ENCODE measurements at regions not wholly inside any gene's neighbourhood (a gene's known extent, or its start where the extent isn't known, plus 50 kb on each side); places are given as distances from the start of the nearest gene placed in this dataset.

GRCh38 chr12:46533723-46534122, 161.2 kb upstream of the SLC38A2 start:
- no peaks in the 10 kb centered on the region for H3K36me3 Mint-ChIP-seq (ENCODE audit: unreplicated experiment)
- no peak overlapping the region for H3K4me3 Mint-ChIP-seq (ENCODE audit: unreplicated experiment)
- no peak for DNase-seq (ENCODE audit: extremely low spot score, unreplicated experiment)
- H3K27ac Mint-ChIP-seq (ENCODE audit: unreplicated experiment) = no peak overlapping the region
- TF ChIP-seq, protein P1, sequence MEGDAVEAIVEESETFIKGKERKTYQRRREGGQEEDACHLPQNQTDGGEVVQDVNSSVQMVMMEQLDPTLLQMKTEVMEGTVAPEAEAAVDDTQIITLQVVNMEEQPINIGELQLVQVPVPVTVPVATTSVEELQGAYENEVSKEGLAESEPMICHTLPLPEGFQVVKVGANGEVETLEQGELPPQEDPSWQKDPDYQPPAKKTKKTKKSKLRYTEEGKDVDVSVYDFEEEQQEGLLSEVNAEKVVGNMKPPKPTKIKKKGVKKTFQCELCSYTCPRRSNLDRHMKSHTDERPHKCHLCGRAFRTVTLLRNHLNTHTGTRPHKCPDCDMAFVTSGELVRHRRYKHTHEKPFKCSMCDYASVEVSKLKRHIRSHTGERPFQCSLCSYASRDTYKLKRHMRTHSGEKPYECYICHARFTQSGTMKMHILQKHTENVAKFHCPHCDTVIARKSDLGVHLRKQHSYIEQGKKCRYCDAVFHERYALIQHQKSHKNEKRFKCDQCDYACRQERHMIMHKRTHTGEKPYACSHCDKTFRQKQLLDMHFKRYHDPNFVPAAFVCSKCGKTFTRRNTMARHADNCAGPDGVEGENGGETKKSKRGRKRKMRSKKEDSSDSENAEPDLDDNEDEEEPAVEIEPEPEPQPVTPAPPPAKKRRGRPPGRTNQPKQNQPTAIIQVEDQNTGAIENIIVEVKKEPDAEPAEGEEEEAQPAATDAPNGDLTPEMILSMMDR (IDR thresholded peaks at IDR 0.05) = no peak
- H3K4me1 Mint-ChIP-seq (ENCODE audit: unreplicated experiment) = peaks cover 22% of the 10 kb centered on the region
- H3K27me3 Mint-ChIP-seq (ENCODE audit: unreplicated experiment) = no peaks in the 10 kb centered on the region
- H3K9me3 Mint-ChIP-seq (ENCODE audit: unreplicated experiment) = no peaks in the 10 kb centered on the region

- peaks cover 8% of the 10 kb centered on the region for H3K4me1 Mint-ChIP-seq (ENCODE audit: unreplicated experiment)
These were observed 159.2 kb upstream of the SLC38A2 start for GRCh38 chr12:46531804-46532203.

GRCh38 chr12:46531059-46531785, 158.6 kb upstream of the SLC38A2 start:
- Mint-ChIP-seq H3K9me3 (ENCODE audit: unreplicated experiment) (peaks cover 8% of the 10 kb centered on the region), H3K36me3 (ENCODE audit: unreplicated experiment) (peaks cover 9% of the 10 kb centered on the region), H3K4me1 (ENCODE audit: unreplicated experiment) (peaks cover 8% of the 10 kb centered on the region), H3K27ac (ENCODE audit: unreplicated experiment) (no peak overlapping the region), H3K27me3 (ENCODE audit: unreplicated experiment) (no peaks in the 10 kb centered on the region), H3K4me3 (ENCODE audit: unreplicated experiment) (no peak overlapping the region)
- TF ChIP-seq, protein P1 (IDR thresholded peaks at IDR 0.05) = no peak
- DNase-seq (ENCODE audit: extremely low spot score, unreplicated experiment) = no peak

More at GRCh38 chr12:46531804-46532203, 159.2 kb upstream of the SLC38A2 start:
- Mint-ChIP-seq H3K36me3 (ENCODE audit: unreplicated experiment) (peaks cover 9% of the 10 kb centered on the region), H3K27ac (ENCODE audit: unreplicated experiment) (no peak overlapping the region), H3K9me3 (ENCODE audit: unreplicated experiment) (peaks cover 8% of the 10 kb centered on the region), H3K27me3 (ENCODE audit: unreplicated experiment) (no peaks in the 10 kb centered on the region), H3K4me3 (ENCODE audit: unreplicated experiment) (no peak overlapping the region)
- no peak for DNase-seq (ENCODE audit: extremely low spot score, unreplicated experiment)
- TF ChIP-seq, protein P1 (IDR thresholded peaks at IDR 0.05) = no peak

GRCh38 chr12:46530373-46531056, 157.9 kb upstream of the SLC38A2 start:
- no peak overlapping the region for H3K4me3 Mint-ChIP-seq (ENCODE audit: unreplicated experiment)
- H3K36me3 Mint-ChIP-seq (ENCODE audit: unreplicated experiment) = peaks cover 10% of the 10 kb centered on the region

DNA sequence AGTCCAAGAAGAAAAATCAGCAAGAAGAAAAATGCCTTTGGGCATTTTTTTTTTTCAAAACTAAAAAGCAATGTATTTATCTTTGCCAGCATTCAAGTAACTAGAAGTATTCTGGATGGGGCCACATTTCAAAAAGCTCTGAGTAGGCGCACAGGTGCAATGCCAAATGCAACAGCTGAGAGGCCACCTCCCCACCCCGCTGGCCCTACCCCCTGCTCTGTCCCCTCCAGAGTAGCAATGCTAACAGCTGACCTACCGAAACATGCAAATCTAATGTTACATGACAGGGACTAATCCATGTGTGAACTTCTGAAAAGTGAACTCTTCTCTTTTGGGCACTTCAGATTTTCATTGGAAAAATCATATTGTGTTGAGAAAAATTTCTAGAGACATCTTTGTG, 153.7 kb upstream of the SLC38A2 start:
- no peak overlapping the region for H3K4me3 Mint-ChIP-seq (ENCODE audit: unreplicated experiment)
- peaks cover 48% of the 10 kb centered on the region for H3K4me1 Mint-ChIP-seq (ENCODE audit: unreplicated experiment)
- H3K36me3 Mint-ChIP-seq (ENCODE audit: unreplicated experiment) = peaks cover 10% of the 10 kb centered on the region
- H3K27ac Mint-ChIP-seq (ENCODE audit: unreplicated experiment) = no peak overlapping the region
- TF ChIP-seq, protein P1 (IDR thresholded peaks at IDR 0.05) = no peak
- no peaks in the 10 kb centered on the region for H3K27me3 Mint-ChIP-seq (ENCODE audit: unreplicated experiment)
- no peak for DNase-seq (ENCODE audit: extremely low spot score, unreplicated experiment)
- H3K9me3 Mint-ChIP-seq (ENCODE audit: unreplicated experiment) = peaks cover 8% of the 10 kb centered on the region

More at GRCh38 chr12:46530373-46531056, 157.9 kb upstream of the SLC38A2 start:
- Mint-ChIP-seq H3K27ac (ENCODE audit: unreplicated experiment) (no peak overlapping the region), H3K27me3 (ENCODE audit: unreplicated experiment) (no peaks in the 10 kb centered on the region), H3K4me1 (ENCODE audit: unreplicated experiment) (peaks cover 13% of the 10 kb centered on the region), H3K9me3 (ENCODE audit: unreplicated experiment) (peaks cover 8% of the 10 kb centered on the region)
- TF ChIP-seq, protein P1 (IDR thresholded peaks at IDR 0.05) = no peak
- DNase-seq (ENCODE audit: extremely low spot score, unreplicated experiment) = no peak
